GM23338 (cell line): ENCODE measurements at regions not wholly inside any gene's neighbourhood (a gene's known extent, or its start where the extent isn't known, plus 50 kb on each side); places are given as distances from the start of the nearest gene placed in this dataset.

Experiments used
- ATAC-seq: fragments of 200-7000 bp; cut with Tn5 transposase; 3 replicates; pipeline ENCODE4 v1.9.1; 2020
- DNase-seq: peaks from one replicate; pipeline ENCODE4 v3.0.0-alpha.2; 2015; ENCODE audit warnings: low spot score
- H2AFZ ChIP-seq: fragments of 200-600 bp; sonication (generic); 2 replicates; pipeline ENCODE4 v1.8.0; 2016; ENCODE audit warnings: antibody characterized with exemption, mild to moderate bottlenecking, moderate library complexity
- H3F3A ChIP-seq: fragments of 200-600 bp; sonication (generic); replicated peaks from 2 replicates; pipeline ENCODE4 v1.8.0; 2017; ENCODE audit warnings: antibody characterized with exemption, mixed run types, low read depth
- H3K27ac ChIP-seq: fragments of 200-600 bp; sonication (generic); 2 replicates; pipeline ENCODE4 v1.6.1; 2016; ENCODE audit warnings: low read depth
- H3K27me3 ChIP-seq: fragments of 200-600 bp; sonication (generic); 2 replicates; pipeline ENCODE4 v1.8.0; 2016; ENCODE audit warnings: mild to moderate bottlenecking, mixed run types, moderate library complexity; ENCODE audit not compliant: insufficient read depth
- H3K36me3 ChIP-seq: fragments of 200-600 bp; sonication (generic); 2 replicates; pipeline ENCODE4 v1.8.0; 2016; ENCODE audit warnings: mild to moderate bottlenecking; ENCODE audit not compliant: insufficient read depth
- H3K4me1 ChIP-seq: fragments of 200-600 bp; sonication (generic); 2 replicates; pipeline ENCODE4 v1.8.0; 2016; ENCODE audit warnings: mild to moderate bottlenecking, moderate library complexity; ENCODE audit not compliant: insufficient read depth
- H3K4me2 ChIP-seq: fragments of 200-600 bp; sonication (generic); 2 replicates; pipeline ENCODE4 v1.7.1; 2017; ENCODE audit warnings: mixed run types
- H3K4me3 ChIP-seq: fragments of 200-600 bp; sonication (generic); 2 replicates; pipeline ENCODE4 v1.6.1; 2016; ENCODE audit warnings: mixed run types
- H3K79me2 ChIP-seq: fragments of 200-600 bp; sonication (generic); replicated peaks from 2 replicates; pipeline ENCODE4 v1.8.0; 2017; ENCODE audit warnings: mild to moderate bottlenecking; ENCODE audit not compliant: insufficient read depth
- H3K9me2 ChIP-seq: fragments of 200-600 bp; sonication (generic); 2 replicates; pipeline ENCODE4 v1.8.0; 2017; ENCODE audit not compliant: insufficient read depth
- H4K20me1 ChIP-seq: fragments of 200-600 bp; sonication (generic); replicated peaks from 2 replicates; pipeline ENCODE4 v1.8.0; 2017; ENCODE audit warnings: mild to moderate bottlenecking; ENCODE audit not compliant: insufficient read depth
- H3K27ac Mint-ChIP-seq: 2 replicates; pipeline ENCODE4 v1.8.0; 2020; ENCODE audit warnings: inconsistent platforms, mild to moderate bottlenecking, moderate library complexity, mixed read lengths
- H3K27me3 Mint-ChIP-seq: 3 replicates; pipeline ENCODE4 v1.8.0; 2022; ENCODE audit warnings: low read depth, mild to moderate bottlenecking, moderate library complexity, mixed read lengths, inconsistent platforms; ENCODE audit not compliant: insufficient read depth, poor library complexity
- H3K36me3 Mint-ChIP-seq: 3 replicates; pipeline ENCODE4 v1.8.0; 2021; ENCODE audit warnings: low read depth, mild to moderate bottlenecking, inconsistent platforms, moderate library complexity, mixed read lengths
- H3K4me1 Mint-ChIP-seq: 3 replicates; pipeline ENCODE4 v1.8.0; 2020; ENCODE audit warnings: mild to moderate bottlenecking, inconsistent platforms, mixed read lengths
- H3K4me3 Mint-ChIP-seq: 3 replicates; pipeline ENCODE4 v1.8.0; 2021; ENCODE audit warnings: moderate library complexity, mild to moderate bottlenecking, inconsistent platforms, mixed read lengths
- H3K9me3 Mint-ChIP-seq: 3 replicates; pipeline ENCODE4 v1.8.0; 2020; ENCODE audit warnings: moderate library complexity, mild to moderate bottlenecking, inconsistent platforms, mixed read lengths
- CREB1 ChIP-seq: fragments of 250-450 bp; sonication (Bioruptor Pico); IDR thresholded peaks from 2 replicates; pipeline ENCODE4 v1.5.0; 2020; ENCODE audit warnings: low read depth, mild to moderate bottlenecking, moderate library complexity
- ETS1 ChIP-seq: IDR thresholded peaks from 2 replicates; pipeline ENCODE4 v1.6.1; 2016; ENCODE audit warnings: antibody characterized with exemption
- EZH2 ChIP-seq: fragments of 200-600 bp; sonication (generic); IDR thresholded peaks from one replicate; pipeline ENCODE4 v1.8.0; 2017; ENCODE audit warnings: antibody characterized with exemption, mild to moderate bottlenecking, low read depth; ENCODE audit not compliant: unreplicated experiment
- EZH2phosphoT487 ChIP-seq: fragments of 200-600 bp; sonication (generic); IDR thresholded peaks from one replicate; pipeline ENCODE4 v1.8.1; 2018; ENCODE audit warnings: antibody characterized with exemption; ENCODE audit not compliant: unreplicated experiment
- JUNB ChIP-seq: IDR thresholded peaks from one replicate; pipeline ENCODE4 v1.6.1; 2016; ENCODE audit warnings: antibody characterized with exemption; ENCODE audit not compliant: unreplicated experiment
- NANOG ChIP-seq: IDR thresholded peaks from 2 replicates; pipeline ENCODE4 v1.6.1; 2016; ENCODE audit warnings: antibody characterized with exemption, borderline replicate concordance
- POLR2AphosphoS5 ChIP-seq: IDR thresholded peaks from 2 replicates; pipeline ENCODE4 v1.6.1; 2016; ENCODE audit warnings: antibody characterized with exemption, low read depth
- REST ChIP-seq: IDR thresholded peaks from one replicate; pipeline ENCODE4 v1.6.1; 2018; ENCODE audit warnings: antibody characterized with exemption; ENCODE audit not compliant: unreplicated experiment
- STAT1 ChIP-seq: IDR thresholded peaks from one replicate; pipeline ENCODE4 v1.6.1; 2016; ENCODE audit warnings: antibody characterized with exemption; ENCODE audit not compliant: unreplicated experiment
- ZNF114 ChIP-seq: fragments of 250-450 bp; sonication (Bioruptor Pico); IDR thresholded peaks from 2 replicates; pipeline ENCODE4 v1.5.0; 2020; ENCODE audit warnings: mild to moderate bottlenecking, moderate library complexity
- ZNF331 ChIP-seq: fragments of 250-450 bp; sonication (Bioruptor Pico); IDR thresholded peaks from 2 replicates; pipeline ENCODE4 v1.5.0; 2020; ENCODE audit warnings: low read depth, mild to moderate bottlenecking, moderate library complexity
- TF ChIP-seq, protein P1 (sequence below), 2 experiments: fragments of 200-600 bp in 1 of 2; sonication (generic) in 1 of 2; conservative IDR thresholded peaks; 2 replicates each; pipeline versions ENCODE4 v1.5.1 to v1.6.1; 2016 to 2017; ENCODE audit warnings: antibody characterized with exemption in 2 of 2, low read depth in 2 of 2, mild to moderate bottlenecking in 2 of 2, moderate library complexity in 1 of 2
- TF ChIP-seq, protein P2 (sequence below): fragments of 250-450 bp; sonication (Bioruptor Pico); IDR thresholded peaks from 2 replicates; pipeline ENCODE4 v1.5.0; 2020; ENCODE audit warnings: mild to moderate bottlenecking, moderate library complexity

- H3F3A ChIP-seq: 0 out of 2 replicates have a peak, but pooled peaks cover 3% of the 10 kb centered on the region
- TF ChIP-seq POLR2AphosphoS5: no peak
- TF ChIP-seq, protein P1, sequence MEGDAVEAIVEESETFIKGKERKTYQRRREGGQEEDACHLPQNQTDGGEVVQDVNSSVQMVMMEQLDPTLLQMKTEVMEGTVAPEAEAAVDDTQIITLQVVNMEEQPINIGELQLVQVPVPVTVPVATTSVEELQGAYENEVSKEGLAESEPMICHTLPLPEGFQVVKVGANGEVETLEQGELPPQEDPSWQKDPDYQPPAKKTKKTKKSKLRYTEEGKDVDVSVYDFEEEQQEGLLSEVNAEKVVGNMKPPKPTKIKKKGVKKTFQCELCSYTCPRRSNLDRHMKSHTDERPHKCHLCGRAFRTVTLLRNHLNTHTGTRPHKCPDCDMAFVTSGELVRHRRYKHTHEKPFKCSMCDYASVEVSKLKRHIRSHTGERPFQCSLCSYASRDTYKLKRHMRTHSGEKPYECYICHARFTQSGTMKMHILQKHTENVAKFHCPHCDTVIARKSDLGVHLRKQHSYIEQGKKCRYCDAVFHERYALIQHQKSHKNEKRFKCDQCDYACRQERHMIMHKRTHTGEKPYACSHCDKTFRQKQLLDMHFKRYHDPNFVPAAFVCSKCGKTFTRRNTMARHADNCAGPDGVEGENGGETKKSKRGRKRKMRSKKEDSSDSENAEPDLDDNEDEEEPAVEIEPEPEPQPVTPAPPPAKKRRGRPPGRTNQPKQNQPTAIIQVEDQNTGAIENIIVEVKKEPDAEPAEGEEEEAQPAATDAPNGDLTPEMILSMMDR (conservative IDR thresholded peaks at IDR 0.05; ENCODE audit: low read depth in 2 of 2): no peak
- TF ChIP-seq JUNB: no peak
- no peak for TF ChIP-seq EZH2phosphoT487
- no peak for TF ChIP-seq ZNF331 (CRISPR knock-in tag)
- no peak for TF ChIP-seq ETS1
- no peak for TF ChIP-seq STAT1
- no peak for TF ChIP-seq REST
- no peak for TF ChIP-seq EZH2
- TF ChIP-seq, protein P2, sequence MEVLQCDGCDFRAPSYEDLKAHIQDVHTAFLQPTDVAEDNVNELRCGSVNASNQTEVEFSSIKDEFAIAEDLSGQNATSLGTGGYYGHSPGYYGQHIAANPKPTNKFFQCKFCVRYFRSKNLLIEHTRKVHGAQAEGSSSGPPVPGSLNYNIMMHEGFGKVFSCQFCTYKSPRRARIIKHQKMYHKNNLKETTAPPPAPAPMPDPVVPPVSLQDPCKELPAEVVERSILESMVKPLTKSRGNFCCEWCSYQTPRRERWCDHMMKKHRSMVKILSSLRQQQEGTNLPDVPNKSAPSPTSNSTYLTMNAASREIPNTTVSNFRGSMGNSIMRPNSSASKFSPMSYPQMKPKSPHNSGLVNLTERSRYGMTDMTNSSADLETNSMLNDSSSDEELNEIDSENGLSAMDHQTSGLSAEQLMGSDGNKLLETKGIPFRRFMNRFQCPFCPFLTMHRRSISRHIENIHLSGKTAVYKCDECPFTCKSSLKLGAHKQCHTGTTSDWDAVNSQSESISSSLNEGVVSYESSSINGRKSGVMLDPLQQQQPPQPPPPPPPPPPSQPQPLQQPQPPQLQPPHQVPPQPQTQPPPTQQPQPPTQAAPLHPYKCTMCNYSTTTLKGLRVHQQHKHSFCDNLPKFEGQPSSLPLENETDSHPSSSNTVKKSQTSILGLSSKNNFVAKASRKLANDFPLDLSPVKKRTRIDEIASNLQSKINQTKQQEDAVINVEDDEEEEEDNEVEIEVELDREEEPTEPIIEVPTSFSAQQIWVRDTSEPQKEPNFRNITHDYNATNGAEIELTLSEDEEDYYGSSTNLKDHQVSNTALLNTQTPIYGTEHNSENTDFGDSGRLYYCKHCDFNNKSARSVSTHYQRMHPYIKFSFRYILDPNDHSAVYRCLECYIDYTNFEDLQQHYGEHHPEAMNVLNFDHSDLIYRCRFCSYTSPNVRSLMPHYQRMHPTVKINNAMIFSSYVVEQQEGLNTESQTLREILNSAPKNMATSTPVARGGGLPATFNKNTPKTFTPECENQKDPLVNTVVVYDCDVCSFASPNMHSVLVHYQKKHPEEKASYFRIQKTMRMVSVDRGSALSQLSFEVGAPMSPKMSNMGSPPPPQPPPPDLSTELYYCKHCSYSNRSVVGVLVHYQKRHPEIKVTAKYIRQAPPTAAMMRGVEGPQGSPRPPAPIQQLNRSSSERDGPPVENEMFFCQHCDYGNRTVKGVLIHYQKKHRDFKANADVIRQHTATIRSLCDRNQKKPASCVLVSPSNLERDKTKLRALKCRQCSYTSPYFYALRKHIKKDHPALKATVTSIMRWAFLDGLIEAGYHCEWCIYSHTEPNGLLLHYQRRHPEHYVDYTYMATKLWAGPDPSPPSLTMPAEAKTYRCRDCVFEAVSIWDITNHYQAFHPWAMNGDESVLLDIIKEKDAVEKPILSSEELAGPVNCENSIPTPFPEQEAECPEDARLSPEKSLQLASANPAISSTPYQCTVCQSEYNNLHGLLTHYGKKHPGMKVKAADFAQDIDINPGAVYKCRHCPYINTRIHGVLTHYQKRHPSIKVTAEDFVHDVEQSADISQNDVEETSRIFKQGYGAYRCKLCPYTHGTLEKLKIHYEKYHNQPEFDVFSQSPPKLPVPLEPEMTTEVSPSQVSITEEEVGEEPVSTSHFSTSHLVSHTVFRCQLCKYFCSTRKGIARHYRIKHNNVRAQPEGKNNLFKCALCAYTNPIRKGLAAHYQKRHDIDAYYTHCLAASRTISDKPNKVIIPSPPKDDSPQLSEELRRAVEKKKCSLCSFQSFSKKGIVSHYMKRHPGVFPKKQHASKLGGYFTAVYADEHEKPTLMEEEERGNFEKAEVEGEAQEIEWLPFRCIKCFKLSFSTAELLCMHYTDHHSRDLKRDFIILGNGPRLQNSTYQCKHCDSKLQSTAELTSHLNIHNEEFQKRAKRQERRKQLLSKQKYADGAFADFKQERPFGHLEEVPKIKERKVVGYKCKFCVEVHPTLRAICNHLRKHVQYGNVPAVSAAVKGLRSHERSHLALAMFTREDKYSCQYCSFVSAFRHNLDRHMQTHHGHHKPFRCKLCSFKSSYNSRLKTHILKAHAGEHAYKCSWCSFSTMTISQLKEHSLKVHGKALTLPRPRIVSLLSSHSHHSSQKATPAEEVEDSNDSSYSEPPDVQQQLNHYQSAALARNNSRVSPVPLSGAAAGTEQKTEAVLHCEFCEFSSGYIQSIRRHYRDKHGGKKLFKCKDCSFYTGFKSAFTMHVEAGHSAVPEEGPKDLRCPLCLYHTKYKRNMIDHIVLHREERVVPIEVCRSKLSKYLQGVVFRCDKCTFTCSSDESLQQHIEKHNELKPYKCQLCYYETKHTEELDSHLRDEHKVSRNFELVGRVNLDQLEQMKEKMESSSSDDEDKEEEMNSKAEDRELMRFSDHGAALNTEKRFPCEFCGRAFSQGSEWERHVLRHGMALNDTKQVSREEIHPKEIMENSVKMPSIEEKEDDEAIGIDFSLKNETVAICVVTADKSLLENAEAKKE: no peak
- no peak for TF ChIP-seq NANOG
- no peak for TF ChIP-seq CREB1
- TF ChIP-seq ZNF114 (CRISPR knock-in tag): no peak
- no peaks in the 10 kb centered on the region for H3K36me3 ChIP-seq
- no peak overlapping the region for H3K4me2 ChIP-seq
- DNase-seq: no peak
- no peak overlapping the region for H3K4me3 ChIP-seq
- peaks cover 18% of the 10 kb centered on the region for H3K4me1 ChIP-seq
- Mint-ChIP-seq H3K27ac (no peak overlapping the region), H3K36me3 (peaks cover 7% of the 10 kb centered on the region), H3K4me1 (peaks cover 19% of the 10 kb centered on the region), H3K4me3 (no peak overlapping the region), H3K9me3 (peaks cover 3% of the 10 kb centered on the region), H3K27me3 (peaks cover 2% of the 10 kb centered on the region)
- no peak for ATAC-seq
- H3K27ac ChIP-seq: no peak overlapping the region
- no peaks in the 10 kb centered on the region for H3K27me3 ChIP-seq
- no peaks in the 10 kb centered on the region for H3K9me2 ChIP-seq
- no peaks in the 10 kb centered on the region for H3K79me2 ChIP-seq
- no peaks in the 10 kb centered on the region for H4K20me1 ChIP-seq
- no peak overlapping the region for H2AFZ ChIP-seq
Measured at GRCh38 chr12:19616781-19617180, 177.5 kb downstream of the AEBP2 start.
